ENCODE measurements at regions not wholly inside any gene's neighbourhood (a gene's known extent, or its start where the extent isn't known, plus 50 kb on each side); places are given as distances from the start of the nearest gene placed in this dataset.

DNA sequence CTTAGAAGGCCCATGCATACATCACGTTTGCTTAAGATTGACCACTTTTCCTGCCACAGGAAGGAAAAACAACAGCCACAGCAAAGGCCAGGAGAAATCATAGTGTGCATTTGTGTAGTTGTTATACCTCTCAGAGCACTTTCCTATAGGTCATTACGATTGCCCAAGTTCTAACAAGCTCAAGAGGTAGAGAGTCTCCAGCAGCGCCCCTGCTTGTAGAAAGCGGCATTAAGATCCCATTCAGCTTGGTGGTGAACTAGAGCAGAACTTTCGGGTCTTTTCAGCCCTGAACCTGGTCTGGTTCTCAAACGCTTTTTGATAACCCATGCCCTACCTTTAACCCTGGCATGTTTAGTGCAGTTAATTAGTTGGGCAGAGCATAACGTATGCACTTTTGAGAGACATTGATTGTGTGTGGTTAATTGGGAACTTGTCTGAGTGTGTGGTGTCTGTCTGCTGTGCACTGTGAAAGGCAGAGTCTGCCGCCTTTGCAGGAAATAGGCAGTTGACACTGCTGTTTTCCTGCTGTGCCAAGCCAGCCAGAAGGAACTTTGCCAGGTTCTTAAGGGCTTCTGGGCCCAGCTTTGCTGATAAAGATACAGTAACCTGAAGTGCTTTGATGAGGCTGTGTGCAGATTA lies 109.9 kb upstream of the CLMP start:
- no peak overlapping the region for H3K4me3 ChIP-seq (ENCODE audit: low read depth, low read length)
- peak; percentile 27; the same call in 1 of the 2 replicates for TF ChIP-seq CTCF (IDR thresholded peaks at IDR 0.05; ENCODE audit: borderline replicate concordance, insufficient read depth, low read depth, low read length)

- peak; percentile 25; the same call in 1 of the 2 replicates for TF ChIP-seq CTCF (IDR thresholded peaks at IDR 0.05; ENCODE audit: borderline replicate concordance, insufficient read depth, low read depth, low read length)
- H3K4me3 ChIP-seq (ENCODE audit: low read depth, low read length): no peak overlapping the region
These were observed 108.9 kb upstream of the CLMP start for GRCh38 chr11:123303924-123304323.

DNA sequence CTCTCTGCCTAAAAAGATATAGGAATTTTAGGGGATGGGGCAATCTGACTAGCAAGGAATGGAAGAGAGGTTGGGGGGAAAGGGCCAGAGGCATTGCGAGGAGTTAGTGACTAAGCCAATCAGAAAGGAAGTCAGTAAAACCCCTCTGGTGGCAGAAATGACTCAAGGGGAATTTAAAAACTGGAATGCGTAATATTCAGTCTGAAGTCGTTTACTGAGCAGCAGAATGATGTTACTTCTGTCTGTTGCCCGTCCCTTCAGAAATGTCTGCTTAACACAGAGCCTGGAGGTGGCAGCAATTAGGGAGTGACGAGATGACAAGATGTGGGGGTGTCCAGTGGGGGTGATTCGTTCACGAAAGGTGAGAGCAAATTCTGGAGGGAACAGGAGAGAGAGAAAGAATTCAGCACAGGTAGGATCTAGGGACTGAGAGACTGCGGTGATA lies 107.7 kb upstream of the CLMP start:
- no peak overlapping the region for H3K4me3 ChIP-seq (ENCODE audit: low read depth, low read length)
- no peak for TF ChIP-seq CTCF (IDR thresholded peaks at IDR 0.05; ENCODE audit: borderline replicate concordance, insufficient read depth, low read depth, low read length)

- peak; percentile 94 for TF ChIP-seq CTCF (IDR thresholded peaks at IDR 0.05; ENCODE audit: borderline replicate concordance, insufficient read depth, low read depth, low read length)
- H3K4me3 ChIP-seq (ENCODE audit: low read depth, low read length): peak overlapping the region; percentile 44
These were observed 106.8 kb upstream of the CLMP start for GRCh38 chr11:123301696-123302400.

GRCh38 chr11:123301013-123301591 lies 106.1 kb upstream of the CLMP start:
- H3K4me3 ChIP-seq (ENCODE audit: low read depth, low read length): no peak overlapping the region
- TF ChIP-seq CTCF (IDR thresholded peaks at IDR 0.05; ENCODE audit: borderline replicate concordance, insufficient read depth, low read depth, low read length): no peak

DNA sequence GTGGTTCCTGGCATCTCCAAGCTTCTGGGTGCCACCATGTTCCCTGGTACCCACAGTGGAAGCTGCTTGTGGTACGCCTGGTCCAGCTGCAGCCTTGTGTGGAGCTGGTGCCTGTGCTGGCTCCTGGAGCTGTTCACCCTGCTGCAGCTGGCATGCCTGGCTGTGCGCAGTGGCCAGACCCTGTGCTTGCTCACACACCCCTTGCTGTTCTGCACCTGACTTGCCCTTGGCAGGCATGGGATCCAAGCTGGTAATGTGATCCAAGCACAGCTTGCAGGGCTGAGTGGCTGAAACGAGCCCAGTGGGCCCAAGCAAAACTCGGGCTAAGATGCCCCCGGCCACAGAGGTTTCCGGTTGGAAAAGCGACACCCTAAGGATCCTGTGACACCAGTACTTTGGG lies 104.7 kb upstream of the CLMP start:
- H3K4me3 ChIP-seq (ENCODE audit: low read depth, low read length): no peak overlapping the region
- TF ChIP-seq CTCF (IDR thresholded peaks at IDR 0.05; ENCODE audit: borderline replicate concordance, insufficient read depth, low read depth, low read length): no peak
